GM12878 (cell line): ENCODE measurements at regions not wholly inside any gene's neighbourhood (a gene's known extent, or its start where the extent isn't known, plus 50 kb on each side); places are given as distances from the start of the nearest gene placed in this dataset.

Source experiments
- ATAC-seq: fragments of 200-7000 bp; cut with Tn5 transposase; 3 replicates; pipeline ENCODE4 v1.9.1; 2020; ENCODE audit warnings: mild to moderate bottlenecking, moderate library complexity
- BruUV-seq: library from RNA; stranded (reverse); fragments of 400-500 nt; replicated peaks from 2 replicates; lab custom pipeline; 2021; lab: Mats Ljungman, UMichigan
- CTCF ChIA-PET: fragments of 300-600 bp; sonication (Branson Sonifier 250); formaldehyde crosslinking; extraction: SDS; loops from one replicate; lab custom pipeline; 2021; ENCODE audit warnings: inconsistent platforms; lab: Yijun Ruan, JAX
- POLR2A ChIA-PET: fragments of 350-600 bp; formaldehyde crosslinking; extraction: SDS; loops from one replicate; lab custom pipeline; 2021; ENCODE audit warnings: inconsistent platforms; lab: Charles Lee
- RAD21 ChIA-PET: fragments of 300-600 bp; sonication (Branson Sonifier 250); formaldehyde crosslinking; loops from one replicate; lab custom pipeline; 2023; ENCODE audit warnings: antibody characterized with exemption; ENCODE audit not compliant: unreplicated experiment; lab: Charles Lee
- SMC1A ChIA-PET: fragments of 300-600 bp; sonication (Branson Sonifier 250); formaldehyde crosslinking; loops from one replicate; lab custom pipeline; 2023; ENCODE audit not compliant: unreplicated experiment, uncharacterized antibody; lab: Charles Lee
- DNase-seq: peaks from one replicate; pipeline ENCODE4 v3.0.0-alpha.2; 2011; ENCODE audit warnings: low read depth, low spot score
- FAIRE-seq: peaks from 3 replicates; lab custom pipeline; 2011; peaks lifted over from hg19 to GRCh38; lab: Jason Lieb, UNC
- H2AFZ ChIP-seq: 2 replicates; pipeline ENCODE4 v1.6.0; 2011; ENCODE audit warnings: low read depth, low read length, control low read depth; ENCODE audit not compliant: control insufficient read depth
- H3K27ac ChIP-seq: 2 replicates; pipeline ENCODE4 v1.5.1; 2011; ENCODE audit warnings: control low read depth; ENCODE audit not compliant: control insufficient read depth, insufficient read depth
- H3K27me3 ChIP-seq, 2 experiments: replicated peaks in 1 of 2; 2 replicates each; pipeline versions ENCODE4 v1.6.0 to v1.6.1; 2011; ENCODE audit warnings: low read length in 1 of 2; ENCODE audit not compliant: control insufficient read depth in 2 of 2, insufficient read depth in 2 of 2
- H3K36me3 ChIP-seq, 2 experiments: 2 replicates each; pipeline ENCODE4 v1.5.1; 2011; ENCODE audit warnings: low read length in 1 of 2; ENCODE audit not compliant: control insufficient read depth in 2 of 2, insufficient read depth in 2 of 2
- H3K4me1 ChIP-seq: 2 replicates; pipeline ENCODE4 v1.6.1; 2011; ENCODE audit warnings: mild to moderate bottlenecking, low read length, moderate library complexity, mixed read lengths; ENCODE audit not compliant: control insufficient read depth, insufficient read depth
- H3K4me2 ChIP-seq: 2 replicates; pipeline ENCODE4 v1.6.0; 2011; ENCODE audit warnings: control low read depth; ENCODE audit not compliant: control insufficient read depth, insufficient read depth
- H3K4me3 ChIP-seq: fragments of 200-600 bp; sonication (generic); 2 replicates; pipeline ENCODE4 v1.5.1; 2016
- H3K79me2 ChIP-seq: 2 replicates; pipeline ENCODE4 v1.6.0; 2011; ENCODE audit warnings: low read length; ENCODE audit not compliant: control insufficient read depth, insufficient read depth
- H3K9ac ChIP-seq: 2 replicates; pipeline ENCODE4 v1.8.0; 2011; ENCODE audit warnings: low read length, control low read depth, mixed read lengths; ENCODE audit not compliant: control insufficient read depth, insufficient read depth
- H3K9me3 ChIP-seq: replicated peaks from 3 replicates; pipeline ENCODE4 v1.5.1; 2011; ENCODE audit warnings: mild to moderate bottlenecking, low read length; ENCODE audit not compliant: control insufficient read depth, insufficient read depth
- H4K20me1 ChIP-seq: 2 replicates; pipeline ENCODE4 v1.6.0; 2011; ENCODE audit not compliant: control insufficient read depth, insufficient read depth
- BMI1 ChIP-seq: fragments of 450-650 bp; IDR thresholded peaks from 2 replicates; pipeline ENCODE4 v1.6.1; 2016; ENCODE audit warnings: mild to moderate bottlenecking, moderate library complexity, borderline replicate concordance
- DPF2 ChIP-seq: fragments of 450-650 bp; IDR thresholded peaks from 2 replicates; pipeline ENCODE4 v1.6.1; 2017; ENCODE audit warnings: mild to moderate bottlenecking
- GABPA ChIP-seq: IDR thresholded peaks from 2 replicates; pipeline ENCODE4 v1.6.1; 2014; ENCODE audit warnings: antibody characterized with exemption, low read depth, mild to moderate bottlenecking, inconsistent platforms
- JUNB ChIP-seq: IDR thresholded peaks from 2 replicates; pipeline ENCODE4 v1.6.1; 2016; ENCODE audit warnings: antibody characterized with exemption, mild to moderate bottlenecking
- MEF2B ChIP-seq: fragments of 450-650 bp; IDR thresholded peaks from 2 replicates; pipeline ENCODE4 v1.6.1; 2018; ENCODE audit warnings: mild to moderate bottlenecking, moderate library complexity; ENCODE audit not compliant: partially characterized antibody, poor library complexity, severe bottlenecking
- MTA2 ChIP-seq: fragments of 450-650 bp; IDR thresholded peaks from 2 replicates; pipeline ENCODE4 v1.6.1; 2016; ENCODE audit warnings: low read depth, mild to moderate bottlenecking, moderate library complexity
- MXI1 ChIP-seq: fragments of 150-350 bp; IDR thresholded peaks from 2 replicates; pipeline ENCODE4 v1.6.1; 2011; ENCODE audit warnings: low read depth, mild to moderate bottlenecking, inconsistent platforms, low read length, improper control_type of control experiment
- MYB ChIP-seq: fragments of 150-350 bp; IDR thresholded peaks from 2 replicates; pipeline ENCODE4 v1.6.1; 2014; ENCODE audit warnings: mild to moderate bottlenecking, low read depth, low read length, borderline replicate concordance
- NFYA ChIP-seq: IDR thresholded peaks from 2 replicates; pipeline ENCODE4 v1.6.1; 2011; ENCODE audit warnings: low read depth, mild to moderate bottlenecking, low read length, improper control_type of control experiment, borderline replicate concordance
- PML ChIP-seq: IDR thresholded peaks from 2 replicates; pipeline ENCODE4 v1.6.1; 2012; ENCODE audit warnings: low read length, inconsistent platforms
- RB1 ChIP-seq: fragments of 450-650 bp; formaldehyde crosslinking; IDR thresholded peaks from 2 replicates; pipeline ENCODE4 v1.6.1; 2017; ENCODE audit warnings: mild to moderate bottlenecking, borderline replicate concordance
- REST ChIP-seq: IDR thresholded peaks from 2 replicates; pipeline ENCODE4 v1.6.1; 2012; ENCODE audit warnings: mild to moderate bottlenecking, low read depth, low read length
- SP1 ChIP-seq: IDR thresholded peaks from one replicate; pipeline ENCODE4 v1.6.1; 2011; ENCODE audit warnings: low read depth, low read length
- TCF7 ChIP-seq: IDR thresholded peaks from 2 replicates; pipeline ENCODE4 v1.6.1; 2014; ENCODE audit warnings: antibody characterized with exemption, borderline replicate concordance
- WRNIP1 ChIP-seq: IDR thresholded peaks from 2 replicates; pipeline ENCODE4 v1.6.1; 2011; ENCODE audit warnings: low read depth, low read length, improper control_type of control experiment, borderline replicate concordance
- in situ Hi-C: fragments of 300-500 bp; cut with MboI; formaldehyde crosslinking; loops from 9 replicates; pipeline ENCODE4 v1.14.3; 2018; ENCODE audit warnings: mixed read lengths
- intact Hi-C: fragments of 100-400 bp; cut with micrococcal nuclease; formaldehyde crosslinking; loops from one replicate; pipeline ENCODE4 v1.14.2; 2022; ENCODE audit not compliant: unreplicated experiment
- TF ChIP-seq, protein P1 (sequence below): IDR thresholded peaks from 2 replicates; pipeline ENCODE4 v1.6.1; 2012; ENCODE audit warnings: low read depth, low read length, improper control_type of control experiment

DNA sequence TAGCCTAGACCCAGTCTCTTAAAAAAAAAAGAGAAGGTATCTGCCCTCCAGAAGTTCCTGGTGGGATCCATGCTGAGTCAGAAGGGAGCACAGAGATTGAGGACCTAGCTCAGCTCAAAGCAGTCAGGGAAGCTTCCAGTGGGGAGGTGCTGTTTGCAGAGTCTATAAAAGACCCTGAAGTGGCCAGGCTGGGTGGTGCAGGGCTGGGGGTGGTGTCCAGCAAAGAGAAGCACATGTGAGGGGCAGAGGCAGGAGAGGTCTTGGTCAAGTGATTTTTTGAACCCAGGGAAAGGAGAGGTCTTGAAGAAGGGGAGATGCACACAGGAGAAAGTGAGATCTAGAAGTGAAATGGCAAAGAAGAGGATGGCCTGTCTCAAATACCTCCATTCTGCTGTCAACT lies 130.4 kb upstream of the PODXL start:
- peaks cover 2% of the 10 kb centered on the region in 2 experiments; a peak in 2 of 4 replicates for H3K27me3 ChIP-seq
- DNase-seq (no peak), FAIRE-seq (no peak), ATAC-seq (no peak)
- H2AFZ ChIP-seq = no peak overlapping the region
- H3K9ac ChIP-seq = no peak overlapping the region
- no peak overlapping the region for H3K4me2 ChIP-seq
- no peak overlapping the region for H3K27ac ChIP-seq
- ChIA-PET CTCF (interaction anchor here (0.7 to 1.1 kb wide), 2 partner anchors 20 to 257 kb away, joined by 4 read pairs; no protein-coding TSS in a partner anchor), RAD21 (no interaction called here), SMC1A (no interaction called here), POLR2A (no interaction called here)
- no peaks in the 10 kb centered on the region for H3K79me2 ChIP-seq
- H3K4me1 ChIP-seq = no peaks in the 10 kb centered on the region
- no TSS peak for BruUV-seq
- intact Hi-C loops = no loop called here
- TF ChIP-seq MXI1 (no peak), JUNB (no peak), TCF7 (no peak), MYB (no peak), SP1 (no peak), NFYA (no peak), GABPA (no peak), BMI1 (no peak), REST (no peak), PML (no peak), MEF2B (no peak), MTA2 (no peak), DPF2 (no peak), RB1 (no peak), WRNIP1 (no peak)
- TF ChIP-seq, protein P1, sequence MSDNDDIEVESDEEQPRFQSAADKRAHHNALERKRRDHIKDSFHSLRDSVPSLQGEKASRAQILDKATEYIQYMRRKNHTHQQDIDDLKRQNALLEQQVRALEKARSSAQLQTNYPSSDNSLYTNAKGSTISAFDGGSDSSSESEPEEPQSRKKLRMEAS = no peak
- H3K4me3 ChIP-seq = no peak overlapping the region
- no peaks in the 10 kb centered on the region for H3K36me3 ChIP-seq
- H4K20me1 ChIP-seq = no peaks in the 10 kb centered on the region
- no peaks in the 10 kb centered on the region for H3K9me3 ChIP-seq
- in situ Hi-C loops = loop anchor here (5.0 kb wide), 1 partner anchor 365 kb away; no protein-coding TSS in a partner anchor
